Rectal smooth muscle tissue (tissue), 1 donor: ENCODE measurements at regions not wholly inside any gene's neighbourhood (a gene's known extent, or its start where the extent isn't known, plus 50 kb on each side); places are given as distances from the start of the nearest gene placed in this dataset.
"Not testable (repeated sequence)": the region's sequence is repeated elsewhere in the genome, so short reads cannot be mapped to it uniquely, and the experiment has no call there.

Experiments used
- H3K27ac ChIP-seq: one replicate; pipeline ENCODE4 v1.7.0; 2013; ENCODE audit warnings: low read depth, low read length, inconsistent platforms
- H3K27me3 ChIP-seq: one replicate; pipeline ENCODE4 v1.7.0; 2013; ENCODE audit warnings: low read length; ENCODE audit not compliant: control insufficient read depth, insufficient read depth
- H3K36me3 ChIP-seq: one replicate; pipeline ENCODE4 v1.7.0; 2013; ENCODE audit warnings: low read length; ENCODE audit not compliant: control insufficient read depth, insufficient read depth
- H3K4me1 ChIP-seq: one replicate; pipeline ENCODE4 v1.7.0; 2013; ENCODE audit warnings: low read length; ENCODE audit not compliant: control insufficient read depth, insufficient read depth
- H3K4me3 ChIP-seq: one replicate; pipeline ENCODE4 v1.7.0; 2013; ENCODE audit warnings: low read length
- H3K9ac ChIP-seq: one replicate; pipeline ENCODE4 v1.7.0; 2013; ENCODE audit warnings: low read length

DNA sequence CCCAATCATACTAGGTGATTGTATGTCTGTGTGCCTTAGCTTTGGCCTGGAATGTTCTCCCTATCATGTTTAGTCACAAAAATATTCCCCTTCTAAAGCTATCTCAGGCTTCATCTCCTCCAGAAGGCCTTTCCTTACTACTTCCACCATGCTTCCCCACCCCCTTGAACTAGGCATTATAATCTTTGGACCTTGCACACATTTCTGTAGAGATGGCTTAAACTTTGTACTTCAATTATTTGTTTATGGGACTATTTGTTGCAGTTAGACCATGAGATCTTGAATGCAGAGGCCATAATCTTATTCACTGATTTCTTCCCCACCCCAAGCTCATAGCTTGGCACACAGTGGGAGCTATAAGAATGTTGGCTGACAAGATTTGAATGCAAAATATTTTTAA, 262.0 kb upstream of the EDA2R start:
- H3K27ac ChIP-seq, result no peak overlapping the region

DNA sequence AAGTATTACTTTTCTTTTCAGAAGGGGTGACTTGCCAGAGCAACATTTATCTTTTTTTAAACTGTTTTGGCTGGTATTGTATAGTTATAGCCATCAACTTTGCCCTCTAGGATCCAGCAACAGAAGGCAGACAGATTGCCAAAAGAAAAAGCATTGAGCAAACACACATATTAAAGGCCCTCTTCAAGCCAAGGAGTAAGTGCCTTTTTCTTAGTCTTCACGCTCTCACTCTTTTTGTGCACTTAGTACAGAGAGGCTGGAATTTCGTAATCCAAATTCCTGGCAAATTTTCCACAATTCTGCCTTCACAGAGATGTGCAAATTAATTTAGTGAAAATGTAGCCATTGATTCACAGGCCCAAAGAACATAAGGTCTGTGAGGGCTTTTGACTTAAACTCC, 253.1 kb upstream of the EDA2R start:
- Histone ChIP-seq H3K27me3 (no peaks in the 10 kb centered on the region), H3K9ac (no peak overlapping the region), H3K36me3 (no peaks in the 10 kb centered on the region), H3K4me3 (no peak overlapping the region), H3K4me1 (no peaks in the 10 kb centered on the region), H3K27ac (no peak overlapping the region)

More for the DNA sequence above, 262.0 kb upstream of the EDA2R start:
- no peaks in the 10 kb centered on the region for H3K4me1 ChIP-seq
- no peak overlapping the region for H3K4me3 ChIP-seq
- no peak overlapping the region for H3K9ac ChIP-seq
- H3K27me3 ChIP-seq, result no peaks in the 10 kb centered on the region
- H3K36me3 ChIP-seq, result no peaks in the 10 kb centered on the region

DNA sequence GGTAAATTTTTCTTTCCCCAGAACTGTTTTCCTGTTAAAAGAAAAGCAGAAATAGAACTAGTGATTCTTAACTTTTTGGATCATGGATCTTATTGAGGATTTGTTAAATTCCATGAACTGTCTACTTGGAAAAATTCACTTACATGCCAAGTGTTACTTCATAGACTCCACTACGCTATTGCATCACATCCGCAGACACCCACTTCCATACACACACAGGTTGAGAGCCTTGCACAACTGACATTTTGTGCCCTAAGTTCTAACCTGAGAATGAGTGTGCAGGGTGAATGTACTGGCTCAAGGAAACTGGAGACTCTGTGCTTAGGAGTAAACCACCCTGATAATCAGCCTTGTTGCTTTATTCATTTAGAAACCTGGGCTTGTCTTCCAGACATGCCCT, 250.5 kb upstream of the EDA2R start:
- Histone ChIP-seq H3K9ac (no peak overlapping the region), H3K27ac (no peak overlapping the region), H3K4me1 (no peaks in the 10 kb centered on the region), H3K27me3 (no peaks in the 10 kb centered on the region), H3K4me3 (no peak overlapping the region), H3K36me3 (no peaks in the 10 kb centered on the region)

GRCh38 chrX:66882101-66882500, 243.2 kb upstream of the EDA2R start:
- Histone ChIP-seq H3K4me3 (no peak overlapping the region), H3K36me3 (no peaks in the 10 kb centered on the region), H3K4me1 (no peaks in the 10 kb centered on the region), H3K9ac (no peak overlapping the region), H3K27me3 (no peaks in the 10 kb centered on the region), H3K27ac (no peak overlapping the region)

DNA sequence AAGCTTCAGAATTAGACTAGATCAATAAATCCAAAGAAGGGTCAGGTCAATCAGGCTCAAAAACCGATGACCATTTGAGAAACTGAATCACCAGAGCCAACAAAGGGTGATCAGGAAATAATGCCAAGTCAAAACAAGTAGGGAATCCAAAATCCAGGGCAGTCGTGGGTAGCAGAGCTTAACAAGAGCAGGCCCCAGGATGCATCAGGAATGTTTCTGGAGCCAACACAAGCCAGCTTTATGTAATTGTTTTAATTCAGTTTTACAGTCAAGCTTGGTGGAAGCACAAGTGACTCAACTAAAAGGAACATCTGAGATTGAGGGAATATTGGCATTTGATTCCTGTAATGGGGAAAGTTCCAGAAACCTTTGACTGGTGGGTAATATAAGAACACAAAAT, 237.9 kb upstream of the EDA2R start:
- no peaks in the 10 kb centered on the region for H3K4me1 ChIP-seq
- no peak overlapping the region for H3K27ac ChIP-seq
- H3K27me3 ChIP-seq, result no peaks in the 10 kb centered on the region
- no peaks in the 10 kb centered on the region for H3K36me3 ChIP-seq
- no peak overlapping the region for H3K9ac ChIP-seq
- no peak overlapping the region for H3K4me3 ChIP-seq

- Histone ChIP-seq H3K36me3 (no peaks in the 10 kb centered on the region), H3K4me1 (no peaks in the 10 kb centered on the region), H3K27me3 (no peaks in the 10 kb centered on the region)
These were observed 233.9 kb upstream of the EDA2R start for GRCh38 chrX:66872771-66873170.

DNA sequence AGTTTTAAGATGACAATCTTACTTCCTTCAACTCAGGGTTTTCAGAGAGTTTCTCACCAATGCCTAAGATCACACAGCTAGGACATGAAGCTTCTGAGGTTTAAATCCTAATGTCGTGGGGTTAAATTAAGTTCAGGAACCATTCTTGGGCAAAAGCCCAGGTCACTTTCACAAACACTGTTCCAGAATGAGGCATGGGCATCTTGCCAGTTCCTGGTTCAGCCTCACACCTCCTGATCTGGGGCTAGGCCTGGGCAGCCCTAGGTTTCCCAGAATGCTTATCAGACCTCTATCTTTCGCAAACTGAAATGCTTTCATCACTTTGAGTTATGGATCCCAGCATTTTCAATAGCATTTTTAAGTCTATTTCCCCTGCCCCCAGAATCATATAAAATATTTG, 224.8 kb upstream of the EDA2R start:
- Histone ChIP-seq H3K4me1 (no peaks in the 10 kb centered on the region), H3K27me3 (no peaks in the 10 kb centered on the region), H3K9ac (no peak overlapping the region), H3K36me3 (no peaks in the 10 kb centered on the region), H3K4me3 (no peak overlapping the region), H3K27ac (no peak overlapping the region)

More at GRCh38 chrX:66872771-66873170, 233.9 kb upstream of the EDA2R start:
- no peak overlapping the region for H3K4me3 ChIP-seq
- no peak overlapping the region for H3K27ac ChIP-seq
- H3K9ac ChIP-seq, result no peak overlapping the region

DNA sequence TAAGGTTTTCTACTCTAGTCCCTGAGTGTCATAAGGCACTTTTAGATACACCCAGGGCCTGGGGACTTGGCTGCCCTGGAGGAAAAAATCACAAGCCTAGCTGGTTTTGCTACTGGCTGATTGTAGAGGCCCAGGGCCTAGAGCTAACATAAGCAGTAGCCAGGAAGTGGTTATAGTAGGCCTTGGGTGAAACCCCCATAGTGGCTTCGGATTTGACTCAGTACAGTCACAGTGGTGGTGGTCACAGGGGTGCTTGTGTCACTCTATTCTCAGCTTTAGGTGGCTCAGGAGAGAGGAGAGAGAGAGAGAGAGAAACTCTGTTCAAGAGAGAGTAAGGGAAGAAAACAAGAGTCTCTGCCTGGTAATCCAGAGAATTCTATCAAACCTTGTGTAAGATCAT, 194.5 kb upstream of the EDA2R start:
- H3K36me3 ChIP-seq, result no peaks in the 10 kb centered on the region
- H3K4me3 ChIP-seq, result no peak overlapping the region
- no peaks in the 10 kb centered on the region for H3K27me3 ChIP-seq
- H3K9ac ChIP-seq, result no peak overlapping the region
- no peaks in the 10 kb centered on the region for H3K4me1 ChIP-seq
- H3K27ac ChIP-seq, result no peak overlapping the region

DNA sequence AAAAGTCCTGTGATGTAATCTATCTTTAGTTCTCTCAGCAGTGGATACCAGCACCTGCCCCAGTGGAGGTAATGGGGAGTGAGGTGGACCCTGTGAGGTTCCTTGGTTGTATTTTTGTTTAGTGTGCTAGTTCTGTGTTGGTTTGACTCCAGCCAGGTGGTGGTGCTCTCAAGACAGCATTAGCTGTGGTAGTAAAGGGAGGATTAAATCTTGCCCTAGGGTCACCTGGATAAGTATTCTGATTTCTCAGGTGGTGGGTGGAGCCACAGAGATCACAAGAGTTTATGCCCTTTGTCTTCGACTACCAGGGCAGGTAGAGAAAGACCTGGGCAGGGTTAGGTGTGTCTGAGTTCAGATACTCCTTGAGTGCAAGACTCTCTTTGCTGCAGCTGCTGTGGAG, 176.3 kb upstream of the EDA2R start:
- no peak overlapping the region for H3K9ac ChIP-seq
- H3K27ac ChIP-seq, result no peak overlapping the region
- no peaks in the 10 kb centered on the region for H3K36me3 ChIP-seq
- H3K27me3 ChIP-seq, result no peaks in the 10 kb centered on the region
- no peaks in the 10 kb centered on the region for H3K4me1 ChIP-seq
- no peak overlapping the region for H3K4me3 ChIP-seq

DNA sequence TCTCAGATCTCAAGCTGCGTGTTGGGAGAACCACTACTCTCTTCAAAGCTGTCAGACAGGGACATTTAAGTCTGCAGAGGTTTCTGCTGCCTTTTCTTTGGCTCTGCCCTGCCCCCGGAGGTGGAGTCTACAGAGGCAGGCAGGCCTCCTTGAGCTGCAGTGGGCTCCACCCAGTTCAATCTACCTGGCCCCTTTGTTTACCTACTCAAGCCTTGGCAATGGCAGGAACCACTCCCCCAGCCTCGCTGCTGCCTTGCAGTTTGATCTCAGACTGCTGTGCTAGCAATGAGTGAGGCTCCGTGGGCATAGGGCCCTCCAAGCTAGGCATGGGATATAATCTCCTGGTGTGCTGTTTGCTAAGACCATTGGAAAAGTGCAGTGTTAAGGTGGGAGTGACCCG, 155.6 kb upstream of the EDA2R start:
- H3K9ac ChIP-seq, H3K27ac ChIP-seq, H3K4me3 ChIP-seq, H3K4me1 ChIP-seq, H3K36me3 ChIP-seq, H3K27me3 ChIP-seq: not testable (repeated sequence)

- H3K27me3 ChIP-seq, result peaks cover 2% of the 10 kb centered on the region
- no peaks in the 10 kb centered on the region for H3K4me1 ChIP-seq
- no peak overlapping the region for H3K27ac ChIP-seq
- no peak overlapping the region for H3K4me3 ChIP-seq
- H3K9ac ChIP-seq, result no peak overlapping the region
- H3K36me3 ChIP-seq, result no peaks in the 10 kb centered on the region
These were observed 127.4 kb upstream of the EDA2R start for GRCh38 chrX:66766318-66766717.

GRCh38 chrX:66760651-66761050, 121.8 kb upstream of the EDA2R start:
- Histone ChIP-seq H3K4me3 (no peak overlapping the region), H3K9ac (no peak overlapping the region), H3K36me3 (no peaks in the 10 kb centered on the region), H3K27me3 (no peaks in the 10 kb centered on the region), H3K4me1 (no peaks in the 10 kb centered on the region), H3K27ac (no peak overlapping the region)

DNA sequence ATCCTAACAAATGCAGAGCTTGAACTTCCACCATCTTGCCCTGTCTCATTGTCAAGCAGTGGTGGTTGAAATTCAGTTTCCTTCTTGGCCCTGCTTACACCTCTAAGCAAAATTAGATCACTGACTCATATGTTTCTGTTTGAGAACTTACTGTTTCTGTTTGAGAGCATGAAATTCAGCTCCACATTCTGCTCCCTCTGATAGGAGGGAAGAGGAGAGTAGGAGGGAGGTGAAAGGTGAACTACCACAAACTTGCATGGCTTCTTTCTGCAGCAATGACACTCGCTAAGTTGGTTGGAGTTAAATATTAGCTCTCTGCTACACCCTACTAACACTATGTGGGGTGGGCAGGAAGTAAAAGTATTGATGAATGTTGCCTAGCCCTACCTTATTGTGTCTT, 117.8 kb upstream of the EDA2R start:
- no peaks in the 10 kb centered on the region for H3K4me1 ChIP-seq
- H3K36me3 ChIP-seq, result no peaks in the 10 kb centered on the region
- H3K9ac ChIP-seq, result no peak overlapping the region
- no peak overlapping the region for H3K4me3 ChIP-seq
- H3K27me3 ChIP-seq, result no peaks in the 10 kb centered on the region
- no peak overlapping the region for H3K27ac ChIP-seq
